ENCODE measurements at regions not wholly inside any gene's neighbourhood (a gene's known extent, or its start where the extent isn't known, plus 50 kb on each side); places are given as distances from the start of the nearest gene placed in this dataset.
"Not testable (repeated sequence)": the region's sequence is repeated elsewhere in the genome, so short reads cannot be mapped to it uniquely, and the experiment has no call there.

- 91 to 95% methylated on average over 9 to 11 of the region's 13 CpGs for whole genome bisulfite sequencing, 2 experiments (ENCODE audit: insufficient coverage in 2 of 2)
- H3K4me1 ChIP-seq (ENCODE audit: control insufficient read depth, insufficient read depth, low read length, poor library complexity, severe bottlenecking) = no peaks in the 10 kb centered on the region
Measured at GRCh38 chr13:22937241-22937640, 243.5 kb upstream of the SGCG start.

GRCh38 chr13:22937953-22938352 lies 242.8 kb upstream of the SGCG start:
- H3K9me3 ChIP-seq (ENCODE audit: control insufficient read depth, low read length) = no peaks in the 10 kb centered on the region
- no peaks in the 10 kb centered on the region for H3K4me1 ChIP-seq (ENCODE audit: control insufficient read depth, insufficient read depth, low read length, poor library complexity, severe bottlenecking)
- no peak overlapping the region for H3K27ac ChIP-seq (ENCODE audit: low read depth, low read length, severe bottlenecking)
- no peaks in the 10 kb centered on the region for H3K36me3 ChIP-seq (ENCODE audit: control insufficient read depth, insufficient read depth, low read length)
- H3K4me3 ChIP-seq (ENCODE audit: extremely low read depth, insufficient read depth, low read length, poor library complexity, severe bottlenecking) = no peak overlapping the region
- WGBS, 2 experiments (ENCODE audit: insufficient coverage in 2 of 2) = 82 to 97% methylated on average over 4 of the region's 5 CpGs

More at GRCh38 chr13:22937241-22937640, 243.5 kb upstream of the SGCG start:
- no peak overlapping the region for H3K27ac ChIP-seq (ENCODE audit: low read depth, low read length, severe bottlenecking)
- no peak overlapping the region for H3K4me3 ChIP-seq (ENCODE audit: extremely low read depth, insufficient read depth, low read length, poor library complexity, severe bottlenecking)
- no peaks in the 10 kb centered on the region for H3K9me3 ChIP-seq (ENCODE audit: control insufficient read depth, low read length)
- no peaks in the 10 kb centered on the region for H3K36me3 ChIP-seq (ENCODE audit: control insufficient read depth, insufficient read depth, low read length)

GRCh38 chr13:22938576-22938975 lies 242.2 kb upstream of the SGCG start:
- no peaks in the 10 kb centered on the region for H3K9me3 ChIP-seq (ENCODE audit: control insufficient read depth, low read length)
- no peak overlapping the region for H3K27ac ChIP-seq (ENCODE audit: low read depth, low read length, severe bottlenecking)
- 90 to 91% methylated on average over 18 to 22 of the region's 22 CpGs for WGBS, 2 experiments (ENCODE audit: insufficient coverage in 2 of 2)
- H3K4me1 ChIP-seq (ENCODE audit: control insufficient read depth, insufficient read depth, low read length, poor library complexity, severe bottlenecking) = no peaks in the 10 kb centered on the region
- no peaks in the 10 kb centered on the region for H3K36me3 ChIP-seq (ENCODE audit: control insufficient read depth, insufficient read depth, low read length)
- H3K4me3 ChIP-seq (ENCODE audit: extremely low read depth, insufficient read depth, low read length, poor library complexity, severe bottlenecking) = no peak overlapping the region

GRCh38 chr13:22939157-22939556 lies 241.6 kb upstream of the SGCG start:
- H3K4me1 ChIP-seq (ENCODE audit: control insufficient read depth, insufficient read depth, low read length, poor library complexity, severe bottlenecking) = no peaks in the 10 kb centered on the region
- 90 to 100% methylated on average over 1 to 3 of the region's 3 CpGs for WGBS, 2 experiments (ENCODE audit: insufficient coverage in 2 of 2)
- H3K36me3 ChIP-seq (ENCODE audit: control insufficient read depth, insufficient read depth, low read length) = no peaks in the 10 kb centered on the region

GRCh38 chr13:22940090-22940710 lies 240.6 kb upstream of the SGCG start:
- Histone ChIP-seq H3K4me1 (ENCODE audit: control insufficient read depth, insufficient read depth, low read length, poor library complexity, severe bottlenecking) (no peaks in the 10 kb centered on the region), H3K9me3 (ENCODE audit: control insufficient read depth, low read length) (no peaks in the 10 kb centered on the region), H3K4me3 (ENCODE audit: extremely low read depth, insufficient read depth, low read length, poor library complexity, severe bottlenecking) (no peak overlapping the region), H3K36me3 (ENCODE audit: control insufficient read depth, insufficient read depth, low read length) (no peaks in the 10 kb centered on the region), H3K27ac (ENCODE audit: low read depth, low read length, severe bottlenecking) (no peak overlapping the region)
- 93 to 95% methylated on average over 6 to 9 of the region's 11 CpGs for WGBS, 2 experiments (ENCODE audit: insufficient coverage in 2 of 2)

More at GRCh38 chr13:22939157-22939556, 241.6 kb upstream of the SGCG start:
- Histone ChIP-seq H3K27ac (ENCODE audit: low read depth, low read length, severe bottlenecking) (no peak overlapping the region), H3K9me3 (ENCODE audit: control insufficient read depth, low read length) (no peaks in the 10 kb centered on the region), H3K4me3 (ENCODE audit: extremely low read depth, insufficient read depth, low read length, poor library complexity, severe bottlenecking) (no peak overlapping the region)

GRCh38 chr13:22940736-22941135 lies 240.0 kb upstream of the SGCG start:
- no peak overlapping the region for H3K27ac ChIP-seq (ENCODE audit: low read depth, low read length, severe bottlenecking)
- H3K9me3 ChIP-seq (ENCODE audit: control insufficient read depth, low read length) = no peaks in the 10 kb centered on the region
- no peak overlapping the region for H3K4me3 ChIP-seq (ENCODE audit: extremely low read depth, insufficient read depth, low read length, poor library complexity, severe bottlenecking)
- no peaks in the 10 kb centered on the region for H3K36me3 ChIP-seq (ENCODE audit: control insufficient read depth, insufficient read depth, low read length)
- 91 to 92% methylated on average over 4 to 8 of the region's 14 CpGs for WGBS, 2 experiments (ENCODE audit: insufficient coverage in 2 of 2)
- H3K4me1 ChIP-seq (ENCODE audit: control insufficient read depth, insufficient read depth, low read length, poor library complexity, severe bottlenecking) = no peaks in the 10 kb centered on the region

GRCh38 chr13:22941495-22941894 lies 239.3 kb upstream of the SGCG start:
- not testable (repeated sequence) for H3K27ac ChIP-seq (ENCODE audit: low read depth, low read length, severe bottlenecking); H3K36me3 ChIP-seq (ENCODE audit: control insufficient read depth, insufficient read depth, low read length); H3K4me3 ChIP-seq (ENCODE audit: extremely low read depth, insufficient read depth, low read length, poor library complexity, severe bottlenecking); H3K4me1 ChIP-seq (ENCODE audit: control insufficient read depth, insufficient read depth, low read length, poor library complexity, severe bottlenecking); H3K9me3 ChIP-seq (ENCODE audit: control insufficient read depth, low read length)
- WGBS, 2 experiments (ENCODE audit: insufficient coverage in 2 of 2) = 87 to 98% methylated on average over 4 to 6 of the region's 8 CpGs

- H3K9me3 ChIP-seq (ENCODE audit: control insufficient read depth, low read length); H3K27ac ChIP-seq (ENCODE audit: low read depth, low read length, severe bottlenecking); H3K4me1 ChIP-seq (ENCODE audit: control insufficient read depth, insufficient read depth, low read length, poor library complexity, severe bottlenecking); H3K4me3 ChIP-seq (ENCODE audit: extremely low read depth, insufficient read depth, low read length, poor library complexity, severe bottlenecking); H3K36me3 ChIP-seq (ENCODE audit: control insufficient read depth, insufficient read depth, low read length): not testable (repeated sequence)
- WGBS, 2 experiments (ENCODE audit: insufficient coverage in 2 of 2) = 94% methylated on average over 11 of the region's 14 CpGs
Measured at GRCh38 chr13:22942831-22943230, 237.9 kb upstream of the SGCG start.

GRCh38 chr13:22944378-22944777 lies 236.4 kb upstream of the SGCG start:
- H3K27ac ChIP-seq (ENCODE audit: low read depth, low read length, severe bottlenecking) = no peak overlapping the region
- no peaks in the 10 kb centered on the region for H3K36me3 ChIP-seq (ENCODE audit: control insufficient read depth, insufficient read depth, low read length)
- no peak overlapping the region for H3K4me3 ChIP-seq (ENCODE audit: extremely low read depth, insufficient read depth, low read length, poor library complexity, severe bottlenecking)
- 84 to 93% methylated on average over 3 to 9 of the region's 13 CpGs for WGBS, 2 experiments (ENCODE audit: insufficient coverage in 2 of 2)
- H3K9me3 ChIP-seq (ENCODE audit: control insufficient read depth, low read length) = no peaks in the 10 kb centered on the region
- H3K4me1 ChIP-seq (ENCODE audit: control insufficient read depth, insufficient read depth, low read length, poor library complexity, severe bottlenecking) = no peaks in the 10 kb centered on the region

- Histone ChIP-seq H3K9me3 (ENCODE audit: control insufficient read depth, low read length) (no peaks in the 10 kb centered on the region), H3K36me3 (ENCODE audit: control insufficient read depth, insufficient read depth, low read length) (no peaks in the 10 kb centered on the region), H3K4me3 (ENCODE audit: extremely low read depth, insufficient read depth, low read length, poor library complexity, severe bottlenecking) (no peak overlapping the region), H3K4me1 (ENCODE audit: control insufficient read depth, insufficient read depth, low read length, poor library complexity, severe bottlenecking) (no peaks in the 10 kb centered on the region), H3K27ac (ENCODE audit: low read depth, low read length, severe bottlenecking) (no peak overlapping the region)
- 80% methylated on average over 1 of the region's 9 CpGs; no CpG with 5 or more reads in 1 of the 2 experiments for WGBS, 2 experiments (ENCODE audit: insufficient coverage in 2 of 2)
Measured at GRCh38 chr13:22945321-22946226, 235.2 kb upstream of the SGCG start.

GRCh38 chr13:22948421-22948820 lies 232.4 kb upstream of the SGCG start:
- no peak overlapping the region for H3K27ac ChIP-seq (ENCODE audit: low read depth, low read length, severe bottlenecking)
- H3K9me3 ChIP-seq (ENCODE audit: control insufficient read depth, low read length) = peaks cover 3% of the 10 kb centered on the region
- WGBS, 2 experiments (ENCODE audit: insufficient coverage in 2 of 2) = 94 to 98% methylated on average over 8 to 11 of the region's 13 CpGs
- no peak overlapping the region for H3K4me3 ChIP-seq (ENCODE audit: extremely low read depth, insufficient read depth, low read length, poor library complexity, severe bottlenecking)
- no peaks in the 10 kb centered on the region for H3K36me3 ChIP-seq (ENCODE audit: control insufficient read depth, insufficient read depth, low read length)
- no peaks in the 10 kb centered on the region for H3K4me1 ChIP-seq (ENCODE audit: control insufficient read depth, insufficient read depth, low read length, poor library complexity, severe bottlenecking)

All from mesodermal cell (in vitro differentiated cells).